Smooth muscle cell (in vitro differentiated cells): ENCODE measurements at regions not wholly inside any gene's neighbourhood (a gene's known extent, or its start where the extent isn't known, plus 50 kb on each side); places are given as distances from the start of the nearest gene placed in this dataset.

Source experiments
- DNase-seq: peaks from one replicate; lab custom pipeline; 2025; ENCODE audit not compliant: unreplicated experiment; lab: John Stamatoyannopoulos, UW
- H2AFZ ChIP-seq: fragments of 200-600 bp; sonication (generic); 2 replicates; pipeline ENCODE4 v1.6.0; 2016; ENCODE audit warnings: antibody characterized with exemption, low read depth, mild to moderate bottlenecking
- H3F3A ChIP-seq: fragments of 200-600 bp; sonication (generic); 2 replicates; pipeline ENCODE4 v1.6.0; 2017; ENCODE audit warnings: antibody characterized with exemption, low read depth
- H3K27ac ChIP-seq: fragments of 200-600 bp; sonication (generic); 2 replicates; pipeline ENCODE4 v1.5.1; 2016; ENCODE audit warnings: low read depth, mild to moderate bottlenecking
- H3K27me3 ChIP-seq: fragments of 200-600 bp; sonication (generic); 2 replicates; pipeline ENCODE4 v1.6.1; 2016; ENCODE audit warnings: low read depth, mild to moderate bottlenecking
- H3K36me3 ChIP-seq: fragments of 200-600 bp; sonication (generic); 2 replicates; pipeline ENCODE4 v1.5.1; 2016; ENCODE audit warnings: low read depth
- H3K4me1 ChIP-seq: fragments of 200-600 bp; sonication (generic); 2 replicates; pipeline ENCODE4 v1.5.1; 2016; ENCODE audit warnings: low read depth
- H3K4me2 ChIP-seq: fragments of 200-600 bp; sonication (generic); 2 replicates; pipeline ENCODE4 v1.6.0; 2016; ENCODE audit warnings: mild to moderate bottlenecking
- H3K4me3 ChIP-seq: fragments of 200-600 bp; sonication (generic); 2 replicates; pipeline ENCODE4 v1.5.1; 2016; ENCODE audit warnings: mild to moderate bottlenecking
- H3K79me2 ChIP-seq: fragments of 200-600 bp; sonication (generic); 2 replicates; pipeline ENCODE4 v1.6.0; 2016; ENCODE audit warnings: low read depth, mild to moderate bottlenecking
- H3K9ac ChIP-seq: fragments of 200-600 bp; sonication (generic); 2 replicates; pipeline ENCODE4 v1.6.0; 2016; ENCODE audit warnings: low read depth
- H3K9me3 ChIP-seq: fragments of 200-600 bp; sonication (generic); replicated peaks from 2 replicates; pipeline ENCODE4 v1.5.1; 2016; ENCODE audit warnings: low read depth
- H4K20me1 ChIP-seq: fragments of 200-600 bp; sonication (generic); 2 replicates; pipeline ENCODE4 v1.6.0; 2016; ENCODE audit warnings: low read depth
- WGBS: methylation state at CpG from one replicate; pipeline ENCODE4 v1.1.7; 2016; ENCODE audit warnings: low lambda C conversion rate; 5-methylcytosine and 5-hydroxymethylcytosine counted together
- TF ChIP-seq, protein P1 (sequence below): fragments of 200-600 bp; sonication (generic); IDR thresholded peaks from 2 replicates; pipeline ENCODE4 v1.5.1; 2017; ENCODE audit warnings: borderline replicate concordance, mild to moderate bottlenecking, antibody characterized with exemption; ENCODE audit not compliant: insufficient read depth, poor library complexity, severe bottlenecking

DNA sequence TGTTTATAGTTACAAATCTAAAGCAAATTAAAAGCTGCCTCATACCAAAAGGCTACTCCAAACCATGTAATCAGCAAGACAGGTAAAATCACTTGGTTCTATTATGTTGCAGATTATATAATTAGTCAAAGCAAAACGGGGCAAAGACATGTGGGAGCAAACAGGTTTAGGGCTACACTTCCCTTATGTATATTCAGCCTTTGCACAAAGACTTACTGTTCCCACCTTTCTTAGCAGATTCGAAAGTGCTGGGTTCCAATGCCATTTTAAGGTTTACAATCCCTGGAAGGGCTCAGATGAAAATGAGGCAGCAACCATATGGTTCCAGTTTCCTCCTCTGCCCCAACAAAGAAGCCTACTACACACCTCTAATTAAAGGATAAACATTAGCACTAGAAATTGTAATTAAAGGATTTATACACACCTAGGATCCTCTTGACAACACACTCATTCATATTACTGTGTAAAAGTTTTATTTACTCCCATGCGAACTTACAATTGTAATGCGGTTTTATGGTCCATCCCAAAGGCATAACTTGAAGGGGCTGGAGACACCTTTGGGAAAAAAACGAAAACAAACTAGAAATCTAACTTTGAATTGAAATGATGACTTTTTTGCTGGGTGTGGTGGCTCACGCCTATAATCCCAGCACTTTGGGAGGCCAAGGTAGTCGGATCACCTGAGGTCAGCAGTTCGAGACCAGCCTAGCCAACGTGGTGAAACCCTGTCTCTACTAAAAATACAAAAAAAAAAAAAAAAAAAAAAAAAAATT, 117.3 kb upstream of the PKN2 start:
- H3K4me1 ChIP-seq, result no peaks in the 10 kb centered on the region
- H3K79me2 ChIP-seq, result no peaks in the 10 kb centered on the region
- DNase-seq, result no peak
- 80% methylated on average over 9 of the region's 9 CpGs for WGBS
- TF ChIP-seq, protein P1, sequence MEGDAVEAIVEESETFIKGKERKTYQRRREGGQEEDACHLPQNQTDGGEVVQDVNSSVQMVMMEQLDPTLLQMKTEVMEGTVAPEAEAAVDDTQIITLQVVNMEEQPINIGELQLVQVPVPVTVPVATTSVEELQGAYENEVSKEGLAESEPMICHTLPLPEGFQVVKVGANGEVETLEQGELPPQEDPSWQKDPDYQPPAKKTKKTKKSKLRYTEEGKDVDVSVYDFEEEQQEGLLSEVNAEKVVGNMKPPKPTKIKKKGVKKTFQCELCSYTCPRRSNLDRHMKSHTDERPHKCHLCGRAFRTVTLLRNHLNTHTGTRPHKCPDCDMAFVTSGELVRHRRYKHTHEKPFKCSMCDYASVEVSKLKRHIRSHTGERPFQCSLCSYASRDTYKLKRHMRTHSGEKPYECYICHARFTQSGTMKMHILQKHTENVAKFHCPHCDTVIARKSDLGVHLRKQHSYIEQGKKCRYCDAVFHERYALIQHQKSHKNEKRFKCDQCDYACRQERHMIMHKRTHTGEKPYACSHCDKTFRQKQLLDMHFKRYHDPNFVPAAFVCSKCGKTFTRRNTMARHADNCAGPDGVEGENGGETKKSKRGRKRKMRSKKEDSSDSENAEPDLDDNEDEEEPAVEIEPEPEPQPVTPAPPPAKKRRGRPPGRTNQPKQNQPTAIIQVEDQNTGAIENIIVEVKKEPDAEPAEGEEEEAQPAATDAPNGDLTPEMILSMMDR, result no peak
- no peak overlapping the region for H3K4me2 ChIP-seq
- no peak overlapping the region for H3K4me3 ChIP-seq
- no peak overlapping the region for H3K9ac ChIP-seq
- H4K20me1 ChIP-seq, result no peaks in the 10 kb centered on the region
- H3K27ac ChIP-seq, result no peak overlapping the region
- H3F3A ChIP-seq, result no peaks in the 10 kb centered on the region
- H2AFZ ChIP-seq, result no peak overlapping the region
- H3K27me3 ChIP-seq, result no peaks in the 10 kb centered on the region
- H3K36me3 ChIP-seq, result no peaks in the 10 kb centered on the region
- H3K9me3 ChIP-seq, result no peaks in the 10 kb centered on the region

DNA sequence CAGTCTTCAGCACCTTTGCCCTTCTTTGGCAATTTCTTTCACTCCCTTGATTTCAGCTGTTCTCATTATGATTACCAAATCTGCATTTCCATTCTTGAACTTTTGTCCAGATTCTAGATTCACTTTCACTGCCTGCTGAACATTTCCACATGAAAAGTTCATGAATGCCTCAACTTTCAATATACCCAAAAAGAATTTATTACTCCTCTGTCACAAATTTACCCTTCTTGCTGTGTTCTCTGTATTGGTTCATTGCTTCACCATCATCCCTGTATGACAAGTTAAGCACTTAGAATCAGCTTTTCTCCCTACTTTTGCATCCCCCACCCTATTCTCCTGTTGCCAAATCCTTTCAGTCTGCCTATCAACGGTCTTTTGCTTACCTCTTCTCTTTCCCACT, 112.6 kb upstream of the PKN2 start:
- Histone ChIP-seq H3K27ac (no peak overlapping the region), H3K79me2 (no peaks in the 10 kb centered on the region), H3K9ac (no peak overlapping the region), H2AFZ (no peak overlapping the region), H3K36me3 (no peaks in the 10 kb centered on the region), H3K4me1 (no peaks in the 10 kb centered on the region), H3K9me3 (no peaks in the 10 kb centered on the region), H4K20me1 (no peaks in the 10 kb centered on the region), H3K4me3 (no peak overlapping the region), H3K27me3 (no peaks in the 10 kb centered on the region), H3F3A (no peaks in the 10 kb centered on the region), H3K4me2 (no peak overlapping the region)
- whole genome bisulfite sequencing, result 89% methylated on average over 1 of the region's 1 CpG
- TF ChIP-seq, protein P1, result no peak
- DNase-seq, result no peak

DNA sequence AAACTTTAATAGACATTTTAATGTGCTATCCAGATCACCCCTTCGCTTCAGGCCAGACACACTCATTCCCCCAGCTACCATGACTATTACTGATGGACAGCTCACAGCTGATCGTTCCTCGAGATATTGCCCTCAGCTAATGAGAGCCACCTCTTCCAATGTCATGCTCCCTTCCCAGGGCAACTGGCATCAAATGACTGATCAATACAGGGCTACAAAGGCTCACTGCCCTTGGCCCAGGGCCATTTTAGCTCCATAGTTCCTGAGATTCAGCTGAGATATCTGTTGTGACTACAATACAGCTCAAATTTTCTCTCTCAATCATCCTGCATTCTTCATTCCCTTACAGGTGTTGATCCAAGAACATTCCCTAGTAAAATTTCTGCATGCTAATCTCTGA, 104.5 kb upstream of the PKN2 start:
- TF ChIP-seq, protein P1, result no peak
- H3K9ac ChIP-seq, result no peak overlapping the region
- no peak overlapping the region for H2AFZ ChIP-seq
- no peaks in the 10 kb centered on the region for H3K79me2 ChIP-seq
- H3K4me2 ChIP-seq, result no peak overlapping the region
- H4K20me1 ChIP-seq, result no peaks in the 10 kb centered on the region
- no peaks in the 10 kb centered on the region for H3K9me3 ChIP-seq
- no peak overlapping the region for H3K4me3 ChIP-seq
- no peaks in the 10 kb centered on the region for H3F3A ChIP-seq
- no peaks in the 10 kb centered on the region for H3K36me3 ChIP-seq
- H3K4me1 ChIP-seq, result no peaks in the 10 kb centered on the region
- H3K27ac ChIP-seq, result no peak overlapping the region
- H3K27me3 ChIP-seq, result no peaks in the 10 kb centered on the region
- 71% methylated on average over 3 of the region's 3 CpGs for WGBS
- no peak for DNase-seq

DNA sequence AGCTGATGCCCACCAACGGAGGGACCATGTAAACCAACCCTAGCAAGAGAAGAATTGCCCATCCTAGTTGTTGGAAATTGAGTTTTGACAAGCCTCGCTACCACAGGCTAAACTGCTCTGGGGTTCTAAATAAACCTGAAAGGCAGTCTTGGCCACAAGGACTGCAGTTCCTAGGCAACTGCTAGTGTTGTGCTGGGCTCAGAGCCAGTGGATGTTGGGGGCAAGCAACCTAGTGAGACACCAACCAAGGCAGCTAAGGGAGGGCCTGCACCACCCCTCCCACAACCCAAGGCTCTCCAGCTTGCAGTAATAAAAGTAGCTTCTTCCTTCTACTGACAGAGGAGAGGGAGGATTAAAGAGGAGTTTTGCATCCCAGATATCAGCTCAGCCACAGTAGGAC, 102.4 kb upstream of the PKN2 start:
- no peak overlapping the region for H3K9ac ChIP-seq
- H3K4me3 ChIP-seq, result no peak overlapping the region
- 86% methylated on average over 2 of the region's 2 CpGs for WGBS
- no peak overlapping the region for H2AFZ ChIP-seq
- H3K79me2 ChIP-seq, result no peaks in the 10 kb centered on the region
- no peak overlapping the region for H3K4me2 ChIP-seq
- no peak for DNase-seq
- H3F3A ChIP-seq, result no peaks in the 10 kb centered on the region
- TF ChIP-seq, protein P1, result no peak
- H3K27me3 ChIP-seq, result no peaks in the 10 kb centered on the region
- no peak overlapping the region for H3K27ac ChIP-seq
- no peaks in the 10 kb centered on the region for H3K4me1 ChIP-seq
- H3K9me3 ChIP-seq, result no peaks in the 10 kb centered on the region
- no peaks in the 10 kb centered on the region for H3K36me3 ChIP-seq
- H4K20me1 ChIP-seq, result no peaks in the 10 kb centered on the region
